Vagina (tissue), 2 donors: ENCODE measurements at regions not wholly inside any gene's neighbourhood (a gene's known extent, or its start where the extent isn't known, plus 50 kb on each side); places are given as distances from the start of the nearest gene placed in this dataset.

ENCODE experiments used
- DNase-seq, 2 donors: peaks; one replicate each; pipeline ENCODE4 v3.0.0-alpha.2; 2017; ENCODE audit errors: extremely low spot score in 2 of 2
- H3K27ac ChIP-seq: fragments of 200-600 bp; sonication (generic); one replicate; pipeline ENCODE4 v1.5.1; 2019
- H3K27me3 ChIP-seq: fragments of 200-600 bp; sonication (generic); one replicate; pipeline ENCODE4 v1.5.1; 2019
- H3K36me3 ChIP-seq, 2 donors: fragments of 200-600 bp; sonication (generic); one replicate each; pipeline ENCODE4 v1.5.1; 2017 to 2019
- H3K4me1 ChIP-seq: fragments of 200-600 bp; sonication (generic); one replicate; pipeline ENCODE4 v1.5.1; 2019
- H3K4me3 ChIP-seq, 2 donors: fragments of 200-600 bp; sonication (generic); 1 replicate in 1 of 2; 2 replicates in 1 of 2; pipeline ENCODE4 v1.5.1; 2016 to 2019
- H3K9me3 ChIP-seq: fragments of 200-600 bp; sonication (generic); one replicate; pipeline ENCODE4 v1.5.1; 2019
- POLR2A ChIP-seq, 2 donors: fragments of 450-650 bp; IDR thresholded peaks; one replicate each; pipeline ENCODE4 v1.6.1; 2017; ENCODE audit warnings: antibody characterized with exemption in 2 of 2, mild to moderate bottlenecking in 2 of 2, moderate library complexity in 2 of 2
- POLR2AphosphoS5 ChIP-seq, 2 donors: sonication (generic); formaldehyde crosslinking; IDR thresholded peaks; one replicate each; pipeline ENCODE4 v1.9.0; 2017; ENCODE audit warnings: antibody characterized with exemption in 2 of 2, mild to moderate bottlenecking in 2 of 2, low read depth in 1 of 2; ENCODE audit not compliant: insufficient read depth in 1 of 2
- intact Hi-C: fragments of 100-400 bp; cut with DNase I; formaldehyde crosslinking; loops from one replicate; pipeline ENCODE4 v1.15.1; 2023
- TF ChIP-seq, protein P1 (sequence below), 3 experiments: fragments of 450-650 bp in 2 of 3; fragments of 200-600 bp in 1 of 3; sonication (generic) in 1 of 3; IDR thresholded peaks; one replicate each; pipeline ENCODE4 v1.5.1; 2017 to 2019; ENCODE audit warnings: antibody characterized with exemption in 3 of 3, mild to moderate bottlenecking in 2 of 3, moderate library complexity in 2 of 3

DNA sequence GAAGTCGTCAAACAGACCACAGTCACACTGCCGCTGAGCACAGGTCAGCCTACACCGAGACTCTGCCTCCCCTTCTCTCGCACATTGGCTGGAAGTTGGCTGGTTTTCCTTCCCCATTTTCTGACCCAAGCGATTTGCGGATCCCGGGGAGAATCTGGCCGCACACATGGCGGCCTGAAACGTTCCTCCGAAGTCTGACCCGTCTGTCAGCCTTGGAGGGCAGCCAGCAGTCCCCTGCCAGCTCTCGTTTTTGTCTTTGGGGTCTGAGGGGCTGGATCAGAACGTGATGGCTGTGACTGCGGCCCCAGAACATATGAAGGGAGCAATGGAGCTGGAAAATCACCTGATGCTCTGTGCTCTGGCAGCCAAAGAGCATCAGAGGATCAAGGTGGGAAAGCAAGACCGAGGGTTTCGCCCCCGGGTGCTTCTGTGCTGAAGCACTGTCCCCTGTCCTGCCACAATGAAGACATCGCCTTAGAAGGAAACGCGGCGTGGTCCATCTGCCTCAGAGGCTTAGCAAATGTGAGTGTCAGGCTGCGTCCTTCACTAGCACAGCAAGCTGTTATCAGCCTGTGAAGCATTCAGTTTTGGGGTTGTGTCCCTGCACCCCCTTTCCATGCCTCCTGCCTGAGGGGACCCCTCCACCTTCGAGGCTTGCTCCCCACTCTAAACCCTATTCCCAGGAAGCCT is 119.3 kb upstream of the SHH start:
- intact Hi-C loops = no loop called here
- no peak for TF ChIP-seq POLR2AphosphoS5 (IDR thresholded peaks at IDR 0.05; ENCODE audit: insufficient read depth in 1 of 2, low read depth in 1 of 2)
- TF ChIP-seq POLR2A (IDR thresholded peaks at IDR 0.05) = no peak
- TF ChIP-seq, protein P1, sequence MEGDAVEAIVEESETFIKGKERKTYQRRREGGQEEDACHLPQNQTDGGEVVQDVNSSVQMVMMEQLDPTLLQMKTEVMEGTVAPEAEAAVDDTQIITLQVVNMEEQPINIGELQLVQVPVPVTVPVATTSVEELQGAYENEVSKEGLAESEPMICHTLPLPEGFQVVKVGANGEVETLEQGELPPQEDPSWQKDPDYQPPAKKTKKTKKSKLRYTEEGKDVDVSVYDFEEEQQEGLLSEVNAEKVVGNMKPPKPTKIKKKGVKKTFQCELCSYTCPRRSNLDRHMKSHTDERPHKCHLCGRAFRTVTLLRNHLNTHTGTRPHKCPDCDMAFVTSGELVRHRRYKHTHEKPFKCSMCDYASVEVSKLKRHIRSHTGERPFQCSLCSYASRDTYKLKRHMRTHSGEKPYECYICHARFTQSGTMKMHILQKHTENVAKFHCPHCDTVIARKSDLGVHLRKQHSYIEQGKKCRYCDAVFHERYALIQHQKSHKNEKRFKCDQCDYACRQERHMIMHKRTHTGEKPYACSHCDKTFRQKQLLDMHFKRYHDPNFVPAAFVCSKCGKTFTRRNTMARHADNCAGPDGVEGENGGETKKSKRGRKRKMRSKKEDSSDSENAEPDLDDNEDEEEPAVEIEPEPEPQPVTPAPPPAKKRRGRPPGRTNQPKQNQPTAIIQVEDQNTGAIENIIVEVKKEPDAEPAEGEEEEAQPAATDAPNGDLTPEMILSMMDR (IDR thresholded peaks at IDR 0.05) = no peak

GRCh38 chr7:155930527-155930926 is 118.3 kb upstream of the SHH start:
- DNase-seq = no peak
- no peaks in the 10 kb centered on the region for H3K36me3 ChIP-seq

More for the DNA sequence above, 119.3 kb upstream of the SHH start:
- Histone ChIP-seq H3K4me1 (no peaks in the 10 kb centered on the region), H3K36me3 (no peaks in the 10 kb centered on the region), H3K4me3 (no peak overlapping the region), H3K27me3 (no peaks in the 10 kb centered on the region), H3K27ac (no peak overlapping the region), H3K9me3 (no peaks in the 10 kb centered on the region)
- no peak for DNase-seq

GRCh38 chr7:155930061-155930460 is 117.8 kb upstream of the SHH start:
- no peak for DNase-seq
- TF ChIP-seq POLR2A (IDR thresholded peaks at IDR 0.05) = no peak
- TF ChIP-seq, protein P1 (IDR thresholded peaks at IDR 0.05) = no peak
- TF ChIP-seq POLR2AphosphoS5 (IDR thresholded peaks at IDR 0.05; ENCODE audit: insufficient read depth in 1 of 2, low read depth in 1 of 2) = no peak
- Histone ChIP-seq H3K36me3 (no peaks in the 10 kb centered on the region), H3K4me3 (no peak overlapping the region), H3K9me3 (no peaks in the 10 kb centered on the region), H3K4me1 (no peaks in the 10 kb centered on the region), H3K27me3 (no peaks in the 10 kb centered on the region), H3K27ac (no peak overlapping the region)
- intact Hi-C loops = no loop called here

More at GRCh38 chr7:155930527-155930926, 118.3 kb upstream of the SHH start:
- Histone ChIP-seq H3K9me3 (no peaks in the 10 kb centered on the region), H3K27me3 (no peaks in the 10 kb centered on the region), H3K27ac (no peak overlapping the region), H3K4me1 (no peaks in the 10 kb centered on the region), H3K4me3 (no peak overlapping the region)
- TF ChIP-seq, protein P1 (IDR thresholded peaks at IDR 0.05) = no peak
- no peak for TF ChIP-seq POLR2A (IDR thresholded peaks at IDR 0.05)
- no peak for TF ChIP-seq POLR2AphosphoS5 (IDR thresholded peaks at IDR 0.05; ENCODE audit: insufficient read depth in 1 of 2, low read depth in 1 of 2)
- intact Hi-C loops = no loop called here

DNA sequence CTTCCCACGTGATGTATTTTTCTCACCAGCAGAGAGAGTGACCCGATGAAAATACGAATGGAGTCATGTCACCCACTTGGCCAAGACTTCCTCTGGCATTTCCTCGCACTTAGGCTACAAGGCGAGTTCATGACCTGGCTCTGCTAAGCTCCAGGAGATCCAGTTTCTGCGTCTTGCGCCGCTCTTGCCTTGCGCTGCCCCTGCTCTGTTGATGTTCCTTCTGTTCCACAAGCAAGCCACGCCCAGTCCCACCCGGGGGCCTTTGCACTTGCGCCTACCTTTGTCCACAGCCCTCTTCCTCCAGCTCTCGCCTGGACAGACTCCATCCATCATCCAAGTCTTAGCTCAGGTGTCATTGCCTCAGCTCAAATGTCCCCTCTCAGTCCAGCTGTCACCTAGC is 116.3 kb upstream of the SHH start:
- no peaks in the 10 kb centered on the region for H3K4me1 ChIP-seq
- H3K36me3 ChIP-seq = no peaks in the 10 kb centered on the region
- intact Hi-C loops = no loop called here
- H3K27me3 ChIP-seq = no peaks in the 10 kb centered on the region
- H3K4me3 ChIP-seq = no peak overlapping the region
- TF ChIP-seq POLR2AphosphoS5 (IDR thresholded peaks at IDR 0.05; ENCODE audit: insufficient read depth in 1 of 2, low read depth in 1 of 2) (no peak), POLR2A (IDR thresholded peaks at IDR 0.05) (no peak)
- TF ChIP-seq, protein P1 (IDR thresholded peaks at IDR 0.05) = no peak
- no peak for DNase-seq
- H3K9me3 ChIP-seq = no peaks in the 10 kb centered on the region
- H3K27ac ChIP-seq = no peak overlapping the region

DNA sequence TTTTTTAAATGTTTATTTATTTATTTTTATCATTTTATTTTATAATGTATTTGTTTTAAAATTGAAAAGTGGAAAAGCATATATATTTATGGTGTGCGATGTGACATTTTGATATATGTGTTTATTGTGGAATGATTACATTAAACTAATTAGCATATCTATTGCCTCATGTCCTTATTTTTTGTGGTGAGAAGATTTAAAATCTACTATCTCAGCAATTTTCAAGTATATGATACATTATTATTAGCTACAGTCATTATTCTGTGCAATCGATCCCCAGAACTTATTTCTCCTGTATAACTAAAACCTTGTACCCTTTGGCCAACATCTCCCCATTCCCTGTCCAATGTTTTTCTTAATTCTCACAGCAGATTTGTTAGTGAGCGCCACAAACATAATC is 115.6 kb upstream of the SHH start:
- no peak overlapping the region for H3K27ac ChIP-seq
- no peak for TF ChIP-seq POLR2AphosphoS5 (IDR thresholded peaks at IDR 0.05; ENCODE audit: insufficient read depth in 1 of 2, low read depth in 1 of 2)
- TF ChIP-seq, protein P1 (IDR thresholded peaks at IDR 0.05) = no peak
- no peak for TF ChIP-seq POLR2A (IDR thresholded peaks at IDR 0.05)
- intact Hi-C loops = no loop called here
- DNase-seq = no peak
- no peaks in the 10 kb centered on the region for H3K9me3 ChIP-seq
- H3K4me1 ChIP-seq = no peaks in the 10 kb centered on the region
- H3K27me3 ChIP-seq = no peaks in the 10 kb centered on the region
- H3K36me3 ChIP-seq = no peaks in the 10 kb centered on the region
- no peak overlapping the region for H3K4me3 ChIP-seq
